Left ventricle myocardium superior (tissue), 1 donor: ENCODE measurements at regions not wholly inside any gene's neighbourhood (a gene's known extent, or its start where the extent isn't known, plus 50 kb on each side); places are given as distances from the start of the nearest gene placed in this dataset.

Experiments used
- ATAC-seq: fragments of 200-7000 bp; cut with Tn5 transposase; one replicate; pipeline ENCODE4 v1.9.1; 2020; ENCODE audit warnings: mild to moderate bottlenecking, moderate library complexity
- DNase-seq: peaks from one replicate; pipeline ENCODE4 v3.0.0-alpha.2; 2020
- intact Hi-C: fragments of 100-400 bp; cut with micrococcal nuclease; formaldehyde crosslinking; loops from one replicate; pipeline ENCODE4 v1.11.0; 2022
- donor health status: DM: no; HTN: yes; CAD: no; lungs with severe emphysema.

DNA sequence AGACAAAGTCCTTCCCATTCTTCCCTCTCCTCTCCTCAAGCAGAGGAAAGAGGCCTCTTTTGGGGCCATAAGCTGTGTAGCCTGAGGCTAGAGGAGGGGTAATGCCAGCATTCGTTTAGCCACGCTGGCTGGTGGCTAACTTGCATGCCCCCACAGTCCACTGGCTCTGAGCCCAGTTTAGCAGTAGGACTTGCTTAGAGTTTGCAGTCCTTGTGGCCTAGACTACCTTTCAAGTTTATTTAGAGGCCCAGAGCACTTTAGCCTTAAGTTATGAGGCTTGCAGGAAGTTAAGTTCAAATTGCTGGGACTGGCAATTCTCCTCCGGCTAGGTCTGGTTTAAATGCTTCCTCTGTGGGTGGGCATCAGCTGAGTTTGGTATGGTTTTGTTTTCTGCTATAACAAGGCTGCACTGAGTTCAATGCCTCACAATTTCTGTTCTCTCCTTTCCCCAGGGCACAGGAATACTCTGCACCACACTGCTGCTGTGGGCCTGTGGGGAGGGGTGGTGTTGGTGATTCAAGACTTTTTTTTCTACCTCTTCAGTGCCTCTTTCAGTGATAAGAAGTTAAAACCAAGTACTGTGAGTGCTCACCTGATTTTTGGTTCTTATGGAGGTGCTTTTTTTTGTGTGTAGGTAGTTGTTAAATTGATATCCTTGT, 281.0 kb upstream of the C11orf87 start:
- intact Hi-C loops: no loop called here
- no peak for DNase-seq
- ATAC-seq: no peak

DNA sequence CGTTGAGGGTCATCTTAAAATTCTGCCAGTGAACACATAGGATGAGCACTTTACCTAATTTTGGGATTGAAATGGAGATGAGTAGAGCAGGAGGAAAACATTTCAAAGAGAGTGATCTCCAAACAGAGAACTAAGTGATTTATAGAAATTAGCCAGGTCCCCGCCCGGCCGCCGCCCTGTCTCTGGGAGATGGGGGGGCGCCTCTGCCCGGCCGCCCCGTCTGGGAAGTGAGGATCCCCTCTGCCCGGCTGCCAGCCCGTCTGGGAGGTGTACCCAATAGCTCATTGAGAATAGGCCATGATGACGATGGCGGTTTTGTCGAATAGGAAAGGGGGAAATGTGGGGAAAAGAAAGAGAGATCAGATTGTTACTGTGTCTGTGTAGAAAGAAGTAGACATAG, 276.7 kb upstream of the C11orf87 start:
- no peak for DNase-seq
- intact Hi-C loops: no loop called here

DNA sequence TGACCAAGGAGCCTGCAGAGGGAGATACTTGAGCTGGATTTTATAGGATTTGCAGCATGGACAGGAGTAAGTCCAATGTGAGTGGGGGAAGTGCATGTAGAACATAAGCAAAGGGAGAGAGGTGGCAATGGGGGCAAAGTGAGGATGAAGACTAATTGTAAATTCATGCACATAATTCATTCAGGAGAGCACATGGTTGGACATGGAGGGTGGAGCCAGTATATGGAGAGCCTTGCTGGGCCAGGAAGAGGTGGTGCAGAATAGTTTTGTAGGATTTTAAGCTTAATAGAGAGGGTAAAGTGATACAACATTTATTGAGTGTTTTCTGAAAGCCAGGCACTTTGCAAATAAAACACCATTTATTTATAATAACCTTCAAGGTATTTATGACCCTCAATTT, 274.3 kb upstream of the C11orf87 start:
- intact Hi-C loops: no loop called here
- DNase-seq: no peak
- no peak for ATAC-seq

More for the DNA sequence above, 276.7 kb upstream of the C11orf87 start:
- ATAC-seq: no peak

DNA sequence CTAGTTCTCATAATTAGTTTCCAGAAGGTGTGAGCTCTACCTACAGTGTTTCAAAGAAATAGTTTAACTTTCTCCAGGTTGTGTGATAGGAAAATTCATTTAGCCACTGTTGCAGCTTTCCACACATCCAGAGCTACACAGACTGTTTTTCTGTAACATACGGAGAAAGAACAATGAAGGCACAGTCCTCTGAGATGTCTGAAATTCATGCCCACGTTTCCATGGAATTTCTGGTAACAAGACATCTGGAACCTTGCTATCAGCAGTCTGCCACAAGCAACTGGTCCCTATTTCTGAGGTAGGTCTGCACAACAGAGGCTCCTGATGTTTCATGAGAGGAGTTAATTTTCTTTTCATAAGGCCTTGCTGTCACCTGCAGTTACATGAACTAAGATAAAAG, 273.3 kb upstream of the C11orf87 start:
- no peak for ATAC-seq
- intact Hi-C loops: no loop called here
- DNase-seq: no peak

DNA sequence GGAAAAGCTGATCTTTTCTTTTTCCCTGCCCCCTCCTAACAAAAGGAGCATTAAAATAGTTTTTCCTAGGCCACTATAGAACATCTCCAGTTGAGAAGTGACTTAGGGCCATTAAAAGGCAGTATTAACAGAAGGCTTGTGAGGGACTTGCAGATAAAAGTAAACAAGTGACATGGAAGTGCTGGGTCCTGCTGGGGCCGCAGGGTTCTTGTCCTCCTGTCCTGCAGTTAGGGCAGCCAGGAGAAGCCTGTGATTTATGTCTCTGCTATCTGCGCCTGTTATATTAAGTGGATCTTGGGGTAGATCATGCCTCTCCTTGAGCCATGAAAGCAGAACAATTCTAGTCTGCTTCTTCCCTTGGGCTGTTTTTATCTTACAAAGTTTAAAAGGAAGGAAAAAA, 271.4 kb upstream of the C11orf87 start:
- DNase-seq (no peak), ATAC-seq (no peak)
- intact Hi-C loops: no loop called here

DNA sequence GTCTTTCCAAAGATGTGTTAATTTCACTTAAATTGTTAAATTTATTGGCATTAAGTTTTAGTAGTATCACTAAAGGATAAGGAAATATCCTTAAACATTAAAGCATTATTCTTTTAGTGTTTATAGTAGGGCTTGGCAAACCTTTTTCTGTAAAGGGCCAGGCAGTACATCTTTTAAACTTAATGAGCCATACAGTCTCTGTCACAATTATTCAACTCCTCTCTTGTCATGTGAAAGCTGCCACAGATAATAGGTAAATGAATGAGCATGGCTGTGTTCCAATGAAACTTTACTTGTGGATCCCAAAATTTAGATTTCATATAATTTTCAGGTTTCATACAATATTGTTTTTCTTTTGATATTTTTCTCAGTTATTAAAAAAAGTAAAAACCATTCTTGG, 268.2 kb upstream of the C11orf87 start:
- DNase-seq (no peak), ATAC-seq (no peak)
- intact Hi-C loops: no loop called here

DNA sequence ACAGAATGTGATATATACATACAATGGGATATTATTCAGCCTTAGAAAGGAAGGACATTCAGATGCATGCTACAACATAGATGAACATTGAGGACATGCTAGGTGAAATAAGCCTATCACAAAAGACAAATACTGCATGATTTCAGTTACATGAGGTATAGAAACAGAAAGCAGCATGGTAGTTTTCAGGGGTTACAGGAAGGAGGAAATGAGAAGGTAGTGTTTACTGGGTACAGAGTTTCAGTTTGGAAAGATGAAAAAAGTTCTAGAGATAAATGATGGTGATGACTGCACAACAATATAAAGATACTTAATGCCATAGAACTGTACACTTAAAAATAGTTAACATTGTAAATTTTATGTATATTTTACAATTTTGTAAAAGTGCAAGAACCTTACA, 266.7 kb upstream of the C11orf87 start:
- DNase-seq (no peak), ATAC-seq (no peak)
- intact Hi-C loops: no loop called here

DNA sequence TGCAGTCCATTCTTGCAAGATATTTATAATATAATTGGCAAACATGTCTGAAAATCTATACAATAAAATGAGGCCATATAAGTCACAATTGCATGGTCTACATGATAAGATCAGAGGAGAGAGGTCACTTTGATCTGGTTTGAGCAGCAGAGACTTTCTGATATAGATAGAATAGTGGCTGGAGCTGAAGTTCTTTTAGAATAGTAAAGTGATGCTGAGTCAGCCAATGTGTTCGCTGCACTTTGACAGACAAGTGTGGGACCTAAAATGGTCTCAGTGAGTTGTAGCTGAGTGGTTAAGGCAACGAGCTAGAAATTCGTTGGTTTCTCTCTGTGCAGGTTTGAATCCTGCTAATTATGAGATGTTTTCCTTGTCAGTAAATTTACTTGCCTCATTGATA, 257.0 kb upstream of the C11orf87 start:
- DNase-seq (no peak), ATAC-seq (no peak)
- intact Hi-C loops: no loop called here

DNA sequence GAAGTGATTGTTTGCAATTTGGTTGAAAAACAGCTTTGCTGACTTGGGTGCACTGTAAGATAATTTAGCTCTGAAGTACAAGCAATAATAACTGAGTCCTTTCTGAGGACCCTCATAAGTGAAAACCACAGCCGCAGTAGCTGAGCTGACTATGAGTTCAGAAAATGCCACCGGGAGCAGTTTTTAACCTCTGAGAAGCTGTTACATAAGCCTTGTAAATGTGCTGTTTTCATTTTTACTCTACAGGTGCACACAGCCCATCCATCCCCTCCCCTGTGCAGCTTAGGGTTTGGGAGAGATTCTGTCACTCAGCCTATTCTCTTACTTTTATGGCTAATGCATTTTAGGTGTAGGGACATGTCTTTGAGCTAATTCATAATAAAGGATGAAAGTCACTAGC, 255.5 kb upstream of the C11orf87 start:
- DNase-seq (no peak), ATAC-seq (no peak)
- intact Hi-C loops: no loop called here

DNA sequence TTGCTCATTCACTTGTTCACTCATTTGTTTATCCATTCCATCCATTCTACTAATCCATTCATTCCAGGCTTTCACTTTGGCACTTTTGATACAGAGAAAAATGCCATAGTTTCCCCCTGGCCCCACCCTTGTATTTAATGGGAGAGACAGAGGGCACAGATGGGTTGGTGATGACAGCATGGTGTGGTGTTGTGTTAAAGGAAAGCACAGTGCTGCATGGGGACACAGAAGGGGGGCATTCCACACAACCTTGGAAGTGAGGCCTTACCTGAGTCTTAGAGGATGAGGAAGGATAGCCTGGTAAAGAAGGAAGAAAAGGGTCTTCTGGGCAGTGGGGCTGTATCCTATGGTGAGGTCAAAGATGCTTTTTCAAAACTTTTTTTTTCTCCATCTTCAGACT, 248.5 kb upstream of the C11orf87 start:
- no peak for ATAC-seq
- intact Hi-C loops: no loop called here
- DNase-seq: no peak

DNA sequence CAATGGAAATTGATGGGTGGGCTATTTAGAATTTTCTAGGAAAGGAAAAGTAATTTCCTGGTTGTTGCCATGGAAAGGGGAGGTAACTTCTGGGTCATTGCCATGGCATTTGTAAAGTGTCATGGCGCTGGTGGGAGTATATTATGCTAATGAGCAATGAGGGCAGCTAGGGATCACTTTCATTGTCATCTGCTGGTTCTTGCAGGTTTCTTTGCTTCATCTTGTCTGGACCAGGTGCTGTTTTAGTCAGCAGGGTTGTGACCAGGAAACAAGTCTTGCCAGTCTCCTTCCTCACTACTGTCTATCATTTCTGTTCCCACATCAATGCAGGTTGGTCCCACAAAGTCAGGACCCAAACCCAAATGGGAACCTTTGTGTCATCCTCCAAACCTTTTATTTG, 237.6 kb upstream of the C11orf87 start:
- DNase-seq: no peak
- intact Hi-C loops: no loop called here
- no peak for ATAC-seq

DNA sequence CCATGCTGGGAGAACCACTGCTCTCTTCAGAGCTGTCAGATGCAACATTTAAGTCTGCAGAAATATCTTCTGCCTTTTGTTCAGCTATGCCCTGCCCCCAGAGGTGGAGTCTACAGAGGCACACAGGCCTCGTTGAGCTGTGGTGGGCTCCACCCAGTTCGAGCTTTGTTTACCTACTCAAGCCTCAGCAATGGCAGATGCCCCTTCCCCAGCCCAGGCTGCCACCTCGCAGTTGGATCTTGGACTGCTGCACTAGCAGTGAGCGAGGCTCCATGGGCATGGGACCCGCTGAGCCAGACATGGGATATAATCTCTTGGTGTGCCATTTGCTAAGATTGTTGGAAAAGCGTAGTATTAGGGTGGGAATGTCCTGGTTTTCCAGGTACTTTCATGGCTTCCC, 229.1 kb upstream of the C11orf87 start:
- peak; percentile 22 for DNase-seq
- no peak for ATAC-seq
- intact Hi-C loops: no loop called here

DNA sequence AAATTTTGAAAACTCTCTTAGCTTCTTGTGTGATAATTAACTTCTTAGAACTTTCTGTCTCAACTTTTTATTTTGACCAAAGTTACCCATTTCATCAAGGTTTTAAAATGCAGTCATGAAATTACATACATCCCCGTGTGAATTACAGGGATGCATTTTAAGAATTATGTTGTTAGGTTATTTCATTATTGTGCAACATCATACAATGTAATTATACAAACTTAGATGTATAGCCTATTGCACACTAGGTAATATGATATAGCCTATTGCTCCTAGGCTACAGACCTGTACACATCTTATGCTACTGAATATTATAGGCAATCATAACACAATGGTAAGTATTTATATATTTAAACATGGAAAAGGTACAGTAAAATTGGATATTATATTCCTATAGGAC, 228.1 kb upstream of the C11orf87 start:
- DNase-seq: no peak
- ATAC-seq: no peak
- intact Hi-C loops: no loop called here

DNA sequence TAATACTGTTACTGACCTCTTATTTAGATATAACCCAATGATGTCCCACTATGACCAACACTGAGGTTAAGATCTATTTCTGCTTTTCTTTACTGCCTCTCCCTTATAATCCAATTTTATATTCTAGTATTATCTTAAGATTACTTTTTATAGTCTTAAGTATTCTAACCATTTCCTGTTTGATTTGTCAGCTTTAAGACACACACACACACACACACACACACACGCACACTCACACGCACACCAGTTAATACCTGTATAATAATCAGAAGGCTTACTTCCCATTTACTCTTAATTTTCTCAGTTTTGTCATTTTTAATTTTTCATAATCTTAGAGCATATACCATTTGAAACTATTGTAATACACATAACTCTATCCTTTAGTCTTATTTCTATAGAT, 226.0 kb upstream of the C11orf87 start:
- DNase-seq (no peak), ATAC-seq (no peak)
- intact Hi-C loops: no loop called here

DNA sequence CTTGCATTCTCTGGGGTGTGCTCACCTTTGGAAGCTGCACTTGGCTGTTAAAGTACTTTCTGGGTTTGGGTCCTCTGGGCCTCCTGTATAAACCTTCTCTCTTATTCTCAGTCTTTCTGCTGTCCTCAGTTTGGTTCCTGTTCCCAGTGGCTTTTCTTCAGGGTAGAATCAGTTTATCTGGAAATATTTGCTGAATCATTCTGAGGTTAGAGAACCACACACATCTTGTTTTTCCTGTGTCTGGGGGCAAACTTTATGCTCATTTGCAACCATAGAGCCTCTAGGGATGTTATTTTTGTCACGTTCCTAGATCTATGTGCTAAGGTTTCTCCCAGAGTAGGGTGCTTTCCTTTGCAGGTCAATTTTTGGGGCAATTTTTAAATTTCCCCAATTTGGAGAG, 224.3 kb upstream of the C11orf87 start:
- ATAC-seq (no peak), DNase-seq (no peak)
- intact Hi-C loops: no loop called here

DNA sequence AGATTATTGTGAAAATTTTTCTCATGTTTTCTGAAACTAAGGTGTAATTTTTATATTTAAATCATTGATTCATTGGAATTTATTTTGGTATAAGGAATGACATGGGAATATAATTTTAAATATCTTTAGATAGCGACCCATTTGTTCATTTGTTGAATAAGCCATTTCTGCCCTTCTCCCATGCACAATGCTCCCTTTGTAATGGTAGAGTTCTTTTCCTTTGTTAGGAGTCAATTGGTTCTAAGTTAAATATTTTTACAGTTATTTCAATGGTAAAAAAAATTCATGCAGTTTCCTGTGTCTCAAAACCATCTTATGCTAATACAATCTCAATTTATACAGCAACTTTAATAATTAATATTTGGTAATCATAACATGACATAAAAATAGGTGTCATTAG, 218.8 kb upstream of the C11orf87 start:
- DNase-seq (no peak), ATAC-seq (no peak)
- intact Hi-C loops: no loop called here

DNA sequence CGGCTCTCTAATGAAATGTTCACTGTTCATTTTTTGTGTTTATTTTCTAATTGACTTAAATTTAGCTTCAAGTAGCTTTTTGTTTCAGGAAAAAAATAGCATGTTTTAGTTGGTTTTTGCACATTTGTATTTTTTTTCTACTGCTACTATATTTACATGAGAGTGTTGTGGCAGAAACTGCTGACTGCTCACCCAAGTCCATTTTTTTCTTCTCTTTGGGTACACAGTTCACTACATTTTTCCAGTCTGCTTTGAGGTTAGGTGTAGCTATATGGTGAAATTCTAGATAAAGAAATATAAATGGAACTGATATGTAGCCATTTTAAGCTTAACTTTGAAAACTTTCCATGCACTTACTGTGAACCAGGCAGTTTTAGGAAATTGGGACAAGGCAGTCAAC, 216.7 kb upstream of the C11orf87 start:
- DNase-seq: no peak
- no peak for ATAC-seq
- intact Hi-C loops: no loop called here

DNA sequence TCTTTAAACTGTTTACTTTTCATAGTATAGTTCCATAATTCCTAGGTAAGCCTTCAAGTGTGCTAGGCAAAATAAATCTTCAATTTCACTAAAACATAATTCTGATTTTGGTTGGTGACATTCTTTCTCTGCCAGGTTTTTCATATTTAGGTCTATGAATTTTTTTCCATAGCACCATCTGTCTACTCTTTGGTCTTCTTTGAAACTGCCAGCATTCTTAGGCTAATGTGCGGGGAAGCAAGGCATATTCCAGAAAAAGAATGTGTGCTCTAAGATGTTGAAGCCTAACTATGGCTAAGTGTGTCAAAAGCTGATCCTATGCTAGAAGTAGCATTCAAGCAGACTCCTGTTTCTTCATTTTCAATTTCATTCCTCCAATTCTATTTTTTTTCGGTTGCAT, 213.9 kb upstream of the C11orf87 start:
- DNase-seq (no peak), ATAC-seq (no peak)
- intact Hi-C loops: no loop called here

DNA sequence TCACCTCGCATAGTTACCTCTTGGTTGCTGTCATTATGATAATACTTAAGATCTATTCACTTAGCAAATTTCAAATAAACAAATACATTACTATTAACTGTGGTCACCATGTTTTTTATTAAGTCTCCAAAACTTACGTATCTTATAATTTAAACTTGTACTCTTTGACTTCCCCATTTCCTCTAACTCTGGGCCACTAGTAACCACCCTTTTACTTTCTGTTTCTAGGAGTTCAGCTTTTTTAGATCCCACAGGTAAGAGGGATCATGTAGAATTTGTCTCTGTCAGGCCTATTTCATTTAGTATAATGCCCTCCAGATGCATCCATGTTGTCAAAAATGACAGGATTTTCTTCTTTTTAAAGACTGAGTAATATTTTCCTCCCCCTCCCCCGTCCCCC, 212.4 kb upstream of the C11orf87 start:
- ATAC-seq (no peak), DNase-seq (no peak)
- intact Hi-C loops: no loop called here

DNA sequence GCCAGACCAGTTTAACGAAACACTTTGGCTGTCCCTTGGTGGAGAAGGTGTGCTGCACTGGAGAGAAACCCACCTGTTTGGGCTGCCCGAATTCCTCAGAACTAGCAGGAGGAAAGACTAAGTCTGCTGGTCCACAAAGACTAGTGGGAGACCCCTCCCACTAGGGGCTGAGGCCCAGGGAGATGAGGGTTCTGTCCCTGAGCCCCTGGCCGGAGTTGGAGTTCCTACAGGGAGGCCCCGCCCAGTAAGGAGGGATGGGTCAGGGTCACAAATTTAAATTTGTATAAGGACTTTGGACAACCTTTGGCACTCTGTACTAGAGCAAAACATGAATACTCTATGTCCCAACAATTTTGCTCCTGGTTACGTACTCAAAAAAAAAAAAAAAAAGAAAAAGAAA, 200.8 kb upstream of the C11orf87 start:
- intact Hi-C loops: no loop called here
- ATAC-seq (no peak), DNase-seq (no peak)

DNA sequence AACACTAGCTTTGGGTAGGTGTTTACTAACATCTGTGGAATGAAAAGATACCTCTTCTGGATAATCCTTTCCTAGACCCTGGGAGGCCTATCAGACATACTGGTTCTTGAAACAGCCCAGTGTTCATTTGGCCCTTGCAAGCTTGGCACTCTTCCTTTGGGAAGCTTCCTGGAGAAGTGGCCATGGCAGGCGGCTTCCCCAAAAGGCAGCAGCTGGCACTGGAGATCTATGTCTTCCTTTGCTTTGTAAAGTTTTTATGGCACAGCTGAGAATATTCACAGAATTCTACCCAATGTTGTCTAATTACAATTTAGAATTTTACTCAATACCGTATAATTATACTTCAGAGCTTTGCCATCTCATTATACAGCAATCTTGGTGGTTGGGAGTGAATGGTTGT, 199.2 kb upstream of the C11orf87 start:
- no peak for DNase-seq
- ATAC-seq: no peak
- intact Hi-C loops: no loop called here

DNA sequence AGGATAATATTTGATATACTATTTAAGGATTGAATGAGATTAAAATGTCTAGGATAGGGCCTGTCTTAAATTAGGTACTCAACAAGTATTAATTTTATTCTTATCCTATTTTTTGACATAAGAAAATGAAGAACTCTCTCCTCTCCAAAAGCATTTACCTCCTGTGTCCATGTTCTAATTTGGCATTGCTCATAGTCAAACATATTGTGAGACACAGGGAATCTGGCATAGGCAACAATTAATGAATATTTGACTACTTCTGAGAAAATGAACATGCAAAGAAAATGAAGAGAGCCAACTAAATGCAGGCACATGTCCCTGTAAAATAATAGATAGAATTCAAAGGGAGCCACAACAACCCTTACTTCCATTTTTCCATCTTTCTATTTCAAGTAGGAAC, 198.5 kb upstream of the C11orf87 start:
- DNase-seq (no peak), ATAC-seq (no peak)
- intact Hi-C loops: no loop called here
